Activated effector memory CD4-positive, alpha-beta T cell treated with Interleukin-2 at 50 U/mL for 16 hours (primary cell): ENCODE measurements at regions not wholly inside any gene's neighbourhood (a gene's known extent, or its start where the extent isn't known, plus 50 kb on each side); places are given as distances from the start of the nearest gene placed in this dataset.
"Not testable (repeated sequence)": the region's sequence is repeated elsewhere in the genome, so short reads cannot be mapped to it uniquely, and the experiment has no call there.

Experiments used
- DNase-seq: peaks from one replicate; pipeline ENCODE4 v3.0.0-alpha.2; 2020

- DNase-seq = no peak
Observed at GRCh38 chr4:141347684-141348083, 127.0 kb downstream of the ZNF330 start.

DNA sequence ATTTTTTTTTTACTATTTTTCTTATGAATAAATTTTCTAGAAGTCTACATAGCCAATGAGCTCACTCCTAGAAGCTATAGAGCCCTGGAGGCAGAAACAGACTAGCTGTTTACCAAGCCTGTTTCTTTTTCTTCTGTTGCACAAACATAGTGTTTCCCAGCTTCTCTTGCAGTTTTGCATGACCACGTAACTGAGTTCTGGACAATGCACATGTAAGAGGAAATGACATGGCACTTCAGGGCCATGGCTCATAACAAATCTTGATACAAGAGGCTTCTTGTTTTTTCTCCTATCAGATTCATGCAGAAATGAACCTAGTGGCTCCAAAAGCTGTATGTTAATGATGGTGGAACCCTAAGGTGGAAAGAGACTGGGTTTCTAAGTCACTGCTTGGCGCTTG lies 127.4 kb downstream of the ZNF330 start:
- DNase-seq = no peak

DNA sequence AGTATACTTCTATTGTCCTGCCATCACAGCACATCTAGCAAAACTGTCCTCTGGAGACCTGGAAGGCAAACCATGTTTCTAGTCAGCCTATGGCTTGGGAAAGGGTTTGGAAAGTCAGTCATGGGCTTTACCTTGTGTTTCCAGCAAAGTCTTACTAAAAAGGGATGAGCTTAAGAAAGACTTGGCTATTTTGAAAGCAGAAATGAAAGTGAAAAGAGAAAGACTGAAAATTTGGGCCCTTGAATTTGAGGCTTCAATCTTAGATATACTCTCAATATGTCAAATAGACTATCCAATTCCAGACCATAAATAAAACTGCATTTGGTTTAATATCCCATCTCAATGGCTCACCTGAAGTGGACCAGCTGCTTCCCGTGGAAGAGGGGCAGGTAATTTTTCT lies 127.9 kb downstream of the ZNF330 start:
- no peak for DNase-seq

GRCh38 chr4:141349236-141349635 lies 128.5 kb downstream of the ZNF330 start:
- DNase-seq = no peak

DNA sequence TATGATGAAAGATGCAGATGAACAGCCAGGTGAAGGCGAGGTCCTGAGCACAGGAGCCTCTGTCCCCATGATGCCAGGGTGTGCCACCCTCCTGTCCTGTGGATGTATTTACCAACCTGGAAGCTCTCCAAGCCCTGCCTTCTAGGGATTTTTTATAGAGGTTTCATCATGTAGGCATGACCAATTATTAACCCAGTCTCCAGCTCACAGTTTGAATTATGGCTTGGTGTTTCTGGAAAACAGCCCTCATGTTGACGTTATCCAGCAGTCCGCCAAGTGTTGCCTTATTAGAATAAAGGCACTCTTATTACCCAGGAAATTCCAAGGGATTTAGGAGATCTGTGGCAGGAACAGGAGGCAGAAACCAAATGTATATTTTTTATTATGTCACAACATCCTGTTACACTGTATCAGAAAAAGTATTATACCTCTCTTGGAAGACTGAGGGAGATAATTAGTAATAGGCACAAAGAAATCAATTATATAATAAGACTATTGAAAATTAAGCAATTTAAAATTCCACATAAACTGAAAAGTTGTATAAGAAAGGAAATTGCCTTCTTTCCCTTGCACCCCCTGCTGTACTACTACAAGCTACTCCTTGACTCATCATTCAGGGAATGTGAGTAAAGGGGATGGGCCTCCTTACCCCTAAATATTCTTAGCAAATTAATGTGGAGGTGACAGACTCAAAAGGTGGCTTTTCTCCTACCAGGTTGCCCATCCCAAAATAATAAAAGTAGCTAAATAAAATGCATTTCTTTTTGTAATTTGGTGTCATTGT lies 129.6 kb downstream of the ZNF330 start:
- DNase-seq = no peak

GRCh38 chr4:141352331-141352730 lies 131.6 kb downstream of the ZNF330 start:
- DNase-seq = no peak

- no peak for DNase-seq
Observed at GRCh38 chr4:141352909-141353525, 132.3 kb downstream of the ZNF330 start.

- DNase-seq = no peak
Observed at GRCh38 chr4:141356321-141356962, 135.7 kb downstream of the ZNF330 start.

- no peak for DNase-seq
Observed at GRCh38 chr4:141356963-141357335, 136.3 kb downstream of the ZNF330 start.

DNA sequence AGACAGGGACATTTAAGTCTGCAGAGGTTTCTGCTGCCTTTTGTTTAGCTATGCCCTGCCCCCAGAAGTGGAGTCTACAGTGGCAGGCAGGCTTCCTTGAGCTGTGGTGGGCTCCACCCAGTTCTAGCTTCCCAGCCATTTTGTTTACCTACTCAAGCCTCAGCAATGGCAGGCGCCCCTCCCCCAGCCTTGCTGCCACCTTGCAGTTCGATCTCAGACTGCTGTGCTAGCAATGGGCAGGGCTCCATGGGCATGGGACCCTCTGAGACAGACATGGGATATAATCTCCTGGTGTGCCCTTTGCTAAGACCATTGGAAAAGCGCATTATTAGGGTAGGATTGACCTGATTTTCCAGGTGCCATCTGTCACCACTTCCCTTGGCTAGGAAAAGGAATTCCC lies 147.5 kb downstream of the ZNF330 start:
- DNase-seq = not testable (repeated sequence)

- no peak for DNase-seq
Observed at GRCh38 chr4:141371206-141371605, 150.5 kb downstream of the ZNF330 start.

DNA sequence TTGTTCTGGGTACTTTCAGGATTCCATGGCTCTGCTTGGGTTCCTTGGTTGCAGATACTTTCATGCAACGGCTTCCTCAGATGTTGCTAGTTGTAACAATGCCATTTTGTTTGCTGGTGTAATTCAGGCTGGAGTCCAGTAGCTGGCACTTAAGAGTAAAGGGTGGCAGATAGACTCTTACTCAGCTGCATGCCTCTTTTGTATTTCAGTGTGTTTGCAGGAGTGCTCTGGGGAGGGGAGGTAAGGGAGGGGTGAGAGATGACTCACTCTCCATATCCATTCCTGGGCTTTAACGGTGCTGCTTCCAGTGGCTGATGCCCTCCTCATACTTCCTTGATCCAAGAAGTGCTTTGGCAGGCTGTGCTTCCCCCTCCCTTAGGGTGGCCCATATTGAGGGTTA lies 155.2 kb downstream of the ZNF330 start:
- DNase-seq = no peak

DNA sequence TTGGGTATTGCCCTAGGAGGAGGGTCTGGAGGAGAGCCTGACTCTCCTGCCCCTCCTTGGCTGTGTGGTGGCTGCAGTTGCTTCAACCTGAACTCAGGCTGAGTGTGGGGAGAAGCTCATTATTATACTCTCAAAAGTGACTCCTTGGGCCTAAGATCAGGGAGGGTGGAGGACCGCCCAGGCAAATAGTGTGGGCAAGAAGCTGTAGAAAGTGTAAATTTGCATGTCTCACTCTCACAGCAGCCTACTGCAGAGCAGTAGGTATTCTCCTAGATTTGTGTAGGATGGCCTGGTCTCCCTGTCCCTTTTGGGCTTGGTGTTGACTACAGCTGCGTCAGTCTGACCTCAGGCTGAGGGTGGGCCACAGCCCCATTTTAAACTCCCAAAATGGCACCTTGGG lies 156.1 kb downstream of the ZNF330 start:
- no peak for DNase-seq

- no peak for DNase-seq
Observed at GRCh38 chr4:141387299-141387698, 166.6 kb downstream of the ZNF330 start.

- no peak for DNase-seq
Observed at GRCh38 chr4:141388481-141388880, 167.8 kb downstream of the ZNF330 start.

GRCh38 chr4:141389649-141390048 lies 169.0 kb downstream of the ZNF330 start:
- no peak for DNase-seq

- no peak for DNase-seq
Observed at GRCh38 chr4:141390571-141390970, 169.9 kb downstream of the ZNF330 start.

DNA sequence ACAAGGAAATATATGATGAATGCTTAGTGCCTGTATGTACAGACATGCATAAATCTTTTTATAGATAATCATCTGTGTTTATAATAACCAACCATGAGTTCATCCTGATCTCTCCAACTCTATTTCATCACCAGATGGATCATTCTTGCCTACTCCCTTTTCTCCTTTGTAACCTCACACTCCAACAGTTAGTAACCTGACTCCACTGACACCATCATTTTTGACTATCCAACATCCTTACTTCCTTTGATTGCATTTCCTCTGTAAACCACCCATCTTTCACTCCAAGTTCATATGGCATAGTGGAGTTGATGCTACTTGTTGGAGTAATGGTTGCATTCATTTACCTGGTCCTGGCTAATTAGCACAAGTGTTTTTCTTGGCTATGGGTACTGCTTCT lies 170.6 kb downstream of the ZNF330 start:
- no peak for DNase-seq

DNA sequence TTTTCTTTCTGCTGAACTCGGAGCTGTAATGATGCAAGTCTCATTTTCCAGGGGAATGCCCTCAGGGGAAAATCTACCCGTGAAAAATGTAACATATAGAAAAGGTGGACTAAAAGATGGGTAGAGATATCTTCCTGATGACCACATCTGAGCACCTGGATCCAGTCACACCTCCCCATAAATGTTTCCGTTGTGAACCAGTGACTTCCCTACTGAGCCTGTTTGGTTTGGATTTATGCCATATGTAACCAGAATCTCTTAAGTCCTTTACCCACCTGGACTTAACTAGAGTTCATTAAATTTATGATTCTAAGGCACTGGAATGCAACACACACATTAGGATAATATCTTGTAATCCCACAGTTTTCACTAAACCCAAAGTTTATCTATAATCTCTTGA lies 171.1 kb downstream of the ZNF330 start:
- no peak for DNase-seq

DNA sequence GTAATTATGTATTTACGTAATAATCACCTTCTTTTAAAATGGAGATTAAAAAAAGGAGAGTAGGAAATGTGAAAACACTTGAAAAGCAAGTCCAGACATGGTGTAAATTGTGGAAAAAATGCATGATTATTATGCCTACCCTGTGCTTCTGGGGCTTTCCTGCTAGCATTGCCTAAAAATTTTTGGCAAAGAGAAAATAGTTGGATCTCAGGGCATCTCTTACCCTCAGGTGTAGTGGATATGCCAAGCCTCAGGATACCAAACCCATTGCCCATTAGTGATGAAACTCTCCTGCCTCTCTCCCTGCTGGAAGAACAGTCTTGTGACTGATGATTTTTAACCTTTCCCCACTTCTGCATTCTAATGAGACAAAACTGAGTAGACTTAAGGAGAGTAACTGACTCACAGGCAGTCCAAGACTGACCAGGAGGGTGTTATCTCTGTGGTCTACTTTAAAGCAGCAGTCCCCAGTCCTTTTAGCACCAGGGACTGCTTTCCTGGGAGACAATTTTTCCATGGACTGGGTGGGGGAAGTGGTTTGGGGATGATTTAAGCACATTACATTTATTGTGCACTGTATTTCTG lies 174.6 kb downstream of the ZNF330 start:
- no peak for DNase-seq

DNA sequence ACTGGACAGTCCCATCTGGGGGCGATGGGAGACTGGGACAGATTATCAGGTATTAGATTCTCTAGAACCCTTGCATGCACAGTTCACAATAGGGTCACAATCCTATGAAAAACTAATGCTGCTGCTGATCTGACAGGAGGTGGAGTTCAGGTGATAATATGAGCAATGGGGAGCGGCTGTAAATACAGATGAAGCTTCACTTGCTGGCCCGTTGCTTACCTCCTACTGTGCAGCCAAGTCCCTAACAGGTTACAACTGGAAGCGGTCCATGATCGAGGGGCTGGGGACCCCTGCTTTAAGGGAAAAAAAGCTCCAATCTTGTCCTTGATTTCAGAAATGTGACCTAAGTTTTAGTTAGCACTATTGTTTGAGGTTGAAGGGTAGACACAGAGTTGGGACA lies 175.2 kb downstream of the ZNF330 start:
- DNase-seq = no peak

- DNase-seq = no peak
Observed at GRCh38 chr4:141402712-141403111, 182.0 kb downstream of the ZNF330 start.

- DNase-seq = no peak
Observed at GRCh38 chr4:141403782-141404181, 183.1 kb downstream of the ZNF330 start.

GRCh38 chr4:141406237-141406636 lies 185.5 kb downstream of the ZNF330 start:
- DNase-seq = no peak
